PC-3 (cell line): ENCODE measurements at regions not wholly inside any gene's neighbourhood (a gene's known extent, or its start where the extent isn't known, plus 50 kb on each side); places are given as distances from the start of the nearest gene placed in this dataset.
A peak's percentile ranks its signal among the peaks of the same experiment; 100 is the strongest.

Source experiments
- ATAC-seq: fragments of 200-7000 bp; cut with Tn5 transposase; 2 replicates; pipeline ENCODE4 v1.9.1; 2020; ENCODE audit warnings: mild to moderate bottlenecking, moderate library complexity
- BruUV-seq: library from RNA; stranded (reverse); fragments of 400-500 nt; replicated peaks from 2 replicates; lab custom pipeline; 2021; lab: Mats Ljungman, UMichigan
- CTCF ChIA-PET: fragments of 300-600 bp; sonication (Branson Sonifier 250); formaldehyde crosslinking; loops from one replicate; lab custom pipeline; 2022; ENCODE audit warnings: antibody characterized with exemption; lab: Charles Lee
- POLR2A ChIA-PET: fragments of 300-600 bp; sonication (Branson Sonifier 250); formaldehyde crosslinking; loops from one replicate; lab custom pipeline; 2022; ENCODE audit warnings: antibody characterized with exemption; ENCODE audit not compliant: unreplicated experiment; lab: Charles Lee
- DNase-seq: peaks from one replicate; pipeline ENCODE4 v3.0.0-alpha.2; 2015
- H2AFZ ChIP-seq: fragments of 300-600 bp; sonication (generic); 2 replicates; pipeline ENCODE4 v1.6.0; 2016; ENCODE audit warnings: antibody characterized with exemption, low read length
- H3F3A ChIP-seq: fragments of 300-600 bp; sonication (generic); one replicate; pipeline ENCODE4 v1.6.0; 2017; ENCODE audit warnings: antibody characterized with exemption, low read length, control low read depth, mild to moderate bottlenecking; ENCODE audit not compliant: unreplicated experiment
- H3K27ac ChIP-seq: fragments of 300-600 bp; sonication (generic); 2 replicates; pipeline ENCODE4 v1.5.1; 2016; ENCODE audit warnings: mild to moderate bottlenecking, low read length
- H3K27me3 ChIP-seq: fragments of 300-600 bp; sonication (generic); 2 replicates; pipeline ENCODE4 v1.6.1; 2016; ENCODE audit warnings: low read length, mixed read lengths
- H3K36me3 ChIP-seq: fragments of 300-600 bp; sonication (generic); 2 replicates; pipeline ENCODE4 v1.6.1; 2016; ENCODE audit warnings: low read depth, mixed run types, low read length, mixed read lengths
- H3K4me1 ChIP-seq: fragments of 300-600 bp; sonication (generic); 2 replicates; pipeline ENCODE4 v1.5.1; 2016; ENCODE audit warnings: low read length; ENCODE audit not compliant: insufficient read depth
- H3K4me2 ChIP-seq: fragments of 300-600 bp; sonication (generic); 2 replicates; pipeline ENCODE4 v1.6.0; 2016; ENCODE audit warnings: low read length
- H3K4me3 ChIP-seq: fragments of 300-600 bp; sonication (generic); 2 replicates; pipeline ENCODE4 v1.5.1; 2016; ENCODE audit warnings: mild to moderate bottlenecking, low read length, mixed read lengths
- H3K79me2 ChIP-seq: fragments of 300-600 bp; sonication (generic); 2 replicates; pipeline ENCODE4 v1.6.1; 2017; ENCODE audit warnings: low read length, mixed read lengths
- H3K9ac ChIP-seq: fragments of 300-600 bp; sonication (generic); 2 replicates; pipeline ENCODE4 v1.6.0; 2016; ENCODE audit warnings: mild to moderate bottlenecking, low read length
- H3K9me2 ChIP-seq: fragments of 300-600 bp; sonication (generic); replicated peaks from 2 replicates; pipeline ENCODE4 v1.6.1; 2016; ENCODE audit warnings: mixed run types, low read length, mixed read lengths
- H3K9me3 ChIP-seq: fragments of 300-600 bp; sonication (generic); 2 replicates; pipeline ENCODE4 v1.6.1; 2016; ENCODE audit warnings: low read length, mixed read lengths
- H4K20me1 ChIP-seq: fragments of 300-600 bp; sonication (generic); 2 replicates; pipeline ENCODE4 v1.6.1; 2016; ENCODE audit warnings: low read length, mixed read lengths
- CTCF ChIP-seq: fragments of 300-600 bp; sonication (generic); conservative IDR thresholded peaks from 2 replicates; pipeline ENCODE4 v1.5.1; 2017; ENCODE audit warnings: antibody characterized with exemption, low read depth, mild to moderate bottlenecking, low read length
- EZH2 ChIP-seq: fragments of 300-600 bp; sonication (generic); IDR thresholded peaks from one replicate; pipeline ENCODE4 v1.6.1; 2017; ENCODE audit warnings: antibody characterized with exemption, mild to moderate bottlenecking, low read length; ENCODE audit not compliant: unreplicated experiment
- EZH2phosphoT487 ChIP-seq: fragments of 300-600 bp; sonication (generic); IDR thresholded peaks from 2 replicates; pipeline ENCODE4 v1.6.1; 2018; ENCODE audit warnings: mild to moderate bottlenecking, antibody characterized with exemption, low read length, borderline replicate concordance
- intact Hi-C: fragments of 100-400 bp; cut with micrococcal nuclease; formaldehyde crosslinking; loops from 2 replicates; pipeline ENCODE4 v1.9.0; 2023

GRCh38 chr1:106907795-106908194, 148.7 kb upstream of the PRMT6 start:
- Histone ChIP-seq H3F3A (no peaks in the 10 kb centered on the region), H3K4me3 (no peak overlapping the region), H3K79me2 (no peaks in the 10 kb centered on the region), H3K9me3 (no peaks in the 10 kb centered on the region), H2AFZ (no peak overlapping the region), H3K36me3 (no peaks in the 10 kb centered on the region), H3K27ac (no peak overlapping the region), H3K4me1 (peaks cover 12% of the 10 kb centered on the region), H4K20me1 (no peaks in the 10 kb centered on the region), H3K9me2 (no peaks in the 10 kb centered on the region), H3K27me3 (no peaks in the 10 kb centered on the region), H3K9ac (no peak overlapping the region), H3K4me2 (no peak overlapping the region)
- ATAC-seq (no peak), DNase-seq (no peak)
- no peak for TF ChIP-seq EZH2phosphoT487
- TF ChIP-seq EZH2 = no peak
- no peak for TF ChIP-seq CTCF
- POLR2A ChIA-PET = no interaction called here
- intact Hi-C loops = no loop called here
- CTCF ChIA-PET = no interaction called here
- BruUV-seq = no TSS peak

- Histone ChIP-seq H4K20me1 (no peaks in the 10 kb centered on the region), H3K9me2 (no peaks in the 10 kb centered on the region), H3K4me3 (no peak overlapping the region), H3K36me3 (no peaks in the 10 kb centered on the region), H3K27ac (no peak overlapping the region), H3K27me3 (no peaks in the 10 kb centered on the region), H3K79me2 (no peaks in the 10 kb centered on the region), H3K9me3 (no peaks in the 10 kb centered on the region), H3K9ac (no peak overlapping the region), H3K4me1 (peaks cover 12% of the 10 kb centered on the region), H3K4me2 (no peak overlapping the region), H2AFZ (no peak overlapping the region), H3F3A (no peaks in the 10 kb centered on the region)
- intact Hi-C loops = no loop called here
- CTCF ChIA-PET = no interaction called here
- ATAC-seq (no peak), DNase-seq (no peak)
- TF ChIP-seq EZH2 (no peak), EZH2phosphoT487 (no peak), CTCF (no peak)
- no TSS peak for BruUV-seq
- POLR2A ChIA-PET = no interaction called here
Measured at GRCh38 chr1:106908689-106909088, 147.8 kb upstream of the PRMT6 start.

GRCh38 chr1:106910798-106911197, 145.7 kb upstream of the PRMT6 start:
- TF ChIP-seq EZH2 (no peak), EZH2phosphoT487 (no peak), CTCF (no peak)
- Histone ChIP-seq H3K79me2 (no peaks in the 10 kb centered on the region), H3F3A (no peaks in the 10 kb centered on the region), H3K4me1 (peaks cover 12% of the 10 kb centered on the region), H3K9ac (0 out of 2 replicates have a peak overlapping the region, but pooled peaks have one; percentile 10), H3K4me3 (peak overlapping the region; percentile 24; the same call in 1 of the 2 replicates), H3K9me2 (no peaks in the 10 kb centered on the region), H3K27ac (peak overlapping the region; percentile 42), H3K9me3 (no peaks in the 10 kb centered on the region), H3K27me3 (no peaks in the 10 kb centered on the region), H2AFZ (peak overlapping the region; percentile 63; the same call in 1 of the 2 replicates), H3K36me3 (no peaks in the 10 kb centered on the region), H3K4me2 (peak overlapping the region; percentile 65), H4K20me1 (no peaks in the 10 kb centered on the region)
- DNase-seq (peak; percentile 78), ATAC-seq (peak; percentile 85)
- CTCF ChIA-PET = no interaction called here
- no TSS peak for BruUV-seq
- intact Hi-C loops = no loop called here
- POLR2A ChIA-PET = no interaction called here
